ENCODE measurements at regions not wholly inside any gene's neighbourhood (a gene's known extent, or its start where the extent isn't known, plus 50 kb on each side); places are given as distances from the start of the nearest gene placed in this dataset.

- DNase-seq (ENCODE audit: low spot score): no peak
These were observed 113.4 kb upstream of the CDK1 start for GRCh38 chr10:60664859-60665258.

GRCh38 chr10:60663850-60664249 is 114.4 kb upstream of the CDK1 start:
- DNase-seq (ENCODE audit: low spot score): no peak

GRCh38 chr10:60662917-60663614 is 115.2 kb upstream of the CDK1 start:
- DNase-seq (ENCODE audit: low spot score): peak; percentile 72

- DNase-seq (ENCODE audit: low spot score): peak; percentile 86
These were observed 116.6 kb upstream of the CDK1 start for GRCh38 chr10:60661637-60662036.

GRCh38 chr10:60660625-60661024 is 117.7 kb upstream of the CDK1 start:
- DNase-seq (ENCODE audit: low spot score): no peak

GRCh38 chr10:60654813-60655464 is 123.3 kb upstream of the CDK1 start:
- peak; percentile 71 for DNase-seq (ENCODE audit: low spot score)

- no peak for DNase-seq (ENCODE audit: low spot score)
These were observed 125.7 kb upstream of the CDK1 start for GRCh38 chr10:60652628-60653027.

- DNase-seq (ENCODE audit: low spot score): no peak
These were observed 127.9 kb upstream of the CDK1 start for GRCh38 chr10:60650378-60650800.

GRCh38 chr10:60649485-60650377 is 128.5 kb upstream of the CDK1 start:
- DNase-seq (ENCODE audit: low spot score): no peak

GRCh38 chr10:60648761-60649160 is 129.5 kb upstream of the CDK1 start:
- DNase-seq (ENCODE audit: low spot score): no peak

- peak; percentile 54 for DNase-seq (ENCODE audit: low spot score)
These were observed 131.1 kb upstream of the CDK1 start for GRCh38 chr10:60646966-60647796.

- no peak for DNase-seq (ENCODE audit: low spot score)
These were observed 132.3 kb upstream of the CDK1 start for GRCh38 chr10:60645980-60646379.

GRCh38 chr10:60644436-60645130 is 133.7 kb upstream of the CDK1 start:
- peak; percentile 7 for DNase-seq (ENCODE audit: low spot score)

GRCh38 chr10:60643874-60644273 is 134.4 kb upstream of the CDK1 start:
- DNase-seq (ENCODE audit: low spot score): no peak

GRCh38 chr10:60629332-60629731 is 148.9 kb upstream of the CDK1 start:
- no peak for DNase-seq (ENCODE audit: low spot score)

- no peak for DNase-seq (ENCODE audit: low spot score)
These were observed 150.2 kb upstream of the CDK1 start for GRCh38 chr10:60627778-60628748.

GRCh38 chr10:60626037-60626436 is 152.2 kb upstream of the CDK1 start:
- no peak for DNase-seq (ENCODE audit: low spot score)

GRCh38 chr10:60623627-60624026 is 154.7 kb upstream of the CDK1 start:
- DNase-seq (ENCODE audit: low spot score): no peak

- DNase-seq (ENCODE audit: low spot score): no peak
These were observed 157.3 kb upstream of the CDK1 start for GRCh38 chr10:60621018-60621417.

- DNase-seq (ENCODE audit: low spot score): no peak
These were observed 159.4 kb upstream of the CDK1 start for GRCh38 chr10:60618861-60619260.

Measured in A172 (cell line).